Mammary epithelial cell (primary cell): ENCODE measurements at regions not wholly inside any gene's neighbourhood (a gene's known extent, or its start where the extent isn't known, plus 50 kb on each side); places are given as distances from the start of the nearest gene placed in this dataset.

ENCODE experiments used
- CTCF ChIP-seq, 2 donors: IDR thresholded peaks in 1 of 2; conservative IDR thresholded peaks in 1 of 2; 2 replicates each; pipeline ENCODE4 v1.5.1; 2011 to 2012; ENCODE audit warnings: inconsistent platforms in 2 of 2, low read length in 2 of 2, mild to moderate bottlenecking in 2 of 2, control low read depth in 1 of 2, low read depth in 1 of 2; ENCODE audit not compliant: insufficient read depth in 1 of 2; ENCODE audit errors: extremely low read depth in 1 of 2
- EZH2 ChIP-seq: IDR thresholded peaks from 2 replicates; pipeline ENCODE4 v1.6.1; 2012; ENCODE audit warnings: low read length, inconsistent platforms, borderline replicate concordance

GRCh38 chr10:46226232-46226631 lies 60.6 kb upstream of the ANTXRL start:
- no peak for TF ChIP-seq CTCF (conservative IDR thresholded peaks at IDR 0.05 in 1 of 2, IDR thresholded peaks at IDR 0.05 in 1 of 2; ENCODE audit: extremely low read depth in 1 of 2, insufficient read depth in 1 of 2, low read depth in 1 of 2, low read length in 2 of 2)
- TF ChIP-seq EZH2, result no peak
